COLO829 (cell line): ENCODE measurements at regions not wholly inside any gene's neighbourhood (a gene's known extent, or its start where the extent isn't known, plus 50 kb on each side); places are given as distances from the start of the nearest gene placed in this dataset.
A peak's percentile ranks its signal among the peaks of the same experiment; 100 is the strongest.
"Not testable (repeated sequence)": the region's sequence is repeated elsewhere in the genome, so short reads cannot be mapped to it uniquely, and the experiment has no call there.

Source experiments
- DNase-seq: peaks from one replicate; pipeline ENCODE4 v3.0.0; 2012; ENCODE audit warnings: low spot score

DNA sequence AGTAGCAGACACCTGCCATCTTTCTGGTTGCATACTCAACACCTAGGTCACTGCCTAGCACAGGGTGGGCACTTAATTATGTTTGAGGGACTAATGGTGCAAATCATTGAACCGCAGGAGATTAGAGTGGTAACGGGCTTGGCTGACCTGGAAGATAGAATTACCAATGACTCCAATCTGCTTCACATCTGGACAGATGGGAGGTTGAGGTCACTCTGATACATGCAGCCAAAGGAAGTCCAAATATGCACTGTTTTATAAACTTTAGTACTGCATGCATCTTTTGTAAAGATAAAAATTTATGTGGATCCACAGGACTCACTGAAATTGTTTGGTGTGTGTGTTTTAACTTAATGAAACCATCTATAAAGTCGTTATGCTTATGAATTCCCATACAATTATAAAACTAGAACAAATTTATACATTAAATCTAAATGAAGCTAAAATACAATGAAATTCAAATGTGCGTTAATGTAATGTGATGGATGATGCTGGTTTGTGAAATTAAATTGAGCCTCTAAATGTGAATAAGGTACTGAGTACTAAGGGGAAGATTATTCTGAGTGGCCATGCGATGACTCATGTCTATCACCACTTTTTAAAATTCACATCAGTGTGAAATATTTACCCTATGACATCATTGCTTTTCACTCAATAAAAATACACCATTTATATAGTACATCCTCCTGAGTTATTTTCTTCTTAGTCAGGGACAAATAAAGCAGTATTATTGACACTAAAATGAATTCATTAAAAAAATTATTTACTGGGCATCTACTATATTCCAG, 224.7 kb upstream of the FAM78B start:
- DNase-seq = peak; percentile 58

DNA sequence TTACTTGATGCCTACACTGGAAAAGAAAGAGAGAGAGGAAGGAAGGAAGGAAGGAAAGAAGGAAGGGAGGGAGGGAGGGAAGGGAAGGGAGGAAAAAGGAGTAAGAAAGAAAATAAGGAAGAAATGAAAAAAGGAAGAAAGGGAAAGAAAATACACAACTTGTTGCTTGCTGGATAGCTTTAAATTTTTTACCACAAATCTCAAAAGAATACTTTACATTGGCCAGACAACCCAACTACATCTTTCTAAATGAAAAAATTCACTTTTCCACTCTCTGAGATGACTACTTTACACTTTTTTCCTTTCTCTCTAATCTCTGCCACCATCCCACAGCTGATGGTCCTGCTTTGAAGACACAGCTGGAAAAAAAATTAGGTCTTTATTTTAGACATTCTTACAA, 228.9 kb upstream of the FAM78B start:
- no peak for DNase-seq

DNA sequence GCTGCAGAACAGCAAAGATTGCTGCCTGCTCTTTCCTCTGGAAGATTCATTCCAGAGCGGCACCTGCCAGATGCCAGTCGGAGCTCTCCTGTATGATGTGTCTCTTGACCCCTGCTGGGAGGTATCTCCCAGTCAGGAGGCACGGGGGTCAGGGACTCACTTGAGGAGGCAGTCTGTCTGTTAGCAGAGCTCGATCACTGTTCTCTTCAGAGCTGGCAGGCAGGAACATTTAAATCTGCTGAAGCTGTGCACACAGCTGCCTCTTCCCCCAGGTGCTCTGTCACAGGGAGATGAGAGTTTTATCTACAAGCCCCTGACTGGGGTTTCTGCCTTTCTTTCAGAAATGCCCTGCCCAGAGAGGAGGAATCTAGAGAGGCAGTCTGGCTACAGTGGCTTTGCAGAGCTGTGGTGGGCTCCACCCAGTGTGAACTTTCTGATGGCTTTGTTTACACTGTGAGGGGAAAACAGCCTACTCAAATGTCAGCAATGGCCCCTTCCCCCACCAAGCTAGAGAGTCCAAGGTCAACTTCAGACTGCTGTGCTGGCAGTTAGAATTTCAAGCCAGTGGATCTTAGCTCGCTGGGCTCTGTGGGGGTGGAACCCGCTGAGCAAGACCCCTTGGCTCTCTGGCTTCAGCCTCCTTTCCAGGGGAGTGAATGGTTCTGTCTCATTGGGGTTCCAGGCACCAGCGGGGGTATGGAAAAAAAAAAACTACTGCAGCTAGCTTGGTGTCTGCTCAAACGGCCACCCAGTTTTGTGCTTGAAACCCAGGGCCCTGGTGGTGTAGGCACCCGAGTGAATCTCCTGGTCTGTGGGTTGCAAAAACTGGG, 242.7 kb upstream of the FAM78B start:
- not testable (repeated sequence) for DNase-seq

GRCh38 chr1:166410083-166410385, 243.2 kb upstream of the FAM78B start:
- DNase-seq = no peak

GRCh38 chr1:166416831-166417230, 250.0 kb upstream of the FAM78B start:
- DNase-seq = not testable (repeated sequence)

DNA sequence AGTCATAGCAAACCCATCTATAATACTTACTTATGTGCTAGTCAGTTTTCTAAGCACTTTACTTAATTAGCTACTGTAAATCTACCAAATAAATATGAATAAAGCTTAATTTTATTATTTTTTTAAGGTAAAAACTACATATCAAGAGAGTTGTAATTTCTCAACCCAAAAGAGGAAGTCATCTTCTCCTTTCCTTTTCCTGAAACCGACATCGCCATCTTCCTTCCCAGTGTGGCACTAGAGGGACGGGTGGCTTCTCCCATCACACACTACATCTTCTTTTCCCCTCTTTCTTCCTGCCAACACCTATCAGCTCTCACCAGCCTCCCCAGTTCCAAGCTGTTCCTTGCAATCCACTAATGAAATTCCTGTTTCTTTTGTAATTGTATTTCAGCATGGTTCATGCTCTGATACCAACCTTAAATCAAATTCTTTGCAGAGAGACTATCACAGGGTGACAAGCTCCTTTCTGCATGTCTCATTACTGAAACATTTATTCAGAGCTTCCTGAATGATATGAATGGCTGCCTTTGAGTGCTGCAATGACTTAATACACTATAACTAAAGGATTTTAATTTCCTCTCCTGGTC, 251.6 kb upstream of the FAM78B start:
- DNase-seq = peak; percentile 23

DNA sequence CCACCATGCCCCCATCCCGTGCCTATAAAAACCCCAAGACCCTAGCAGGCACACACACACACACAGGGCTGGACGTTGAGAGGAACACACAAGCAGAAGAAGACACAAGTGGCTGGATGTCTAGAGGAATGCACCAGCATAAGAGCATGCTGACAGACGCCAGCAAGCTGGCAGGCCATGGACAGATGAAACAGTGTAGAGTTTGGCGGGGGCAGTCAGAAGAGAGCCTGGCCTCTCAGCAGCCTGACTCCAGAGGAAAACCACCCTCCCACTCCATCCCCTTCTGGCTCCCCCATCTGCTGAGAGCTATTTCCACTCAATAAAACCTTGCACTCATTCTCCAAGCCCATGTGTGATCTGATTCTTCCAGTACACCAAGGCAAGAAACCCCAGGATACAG, 255.8 kb upstream of the FAM78B start:
- DNase-seq = peak; percentile 21

- DNase-seq = no peak
These were observed 265.9 kb upstream of the FAM78B start for GRCh38 chr1:166432655-166433054.

GRCh38 chr1:166433404-166434304, 266.9 kb upstream of the FAM78B start:
- DNase-seq = peak; percentile 58

GRCh38 chr1:166457700-166458099, 290.9 kb upstream of the FAM78B start:
- DNase-seq = no peak

GRCh38 chr1:166464333-166464732, 297.5 kb upstream of the FAM78B start:
- no peak for DNase-seq

DNA sequence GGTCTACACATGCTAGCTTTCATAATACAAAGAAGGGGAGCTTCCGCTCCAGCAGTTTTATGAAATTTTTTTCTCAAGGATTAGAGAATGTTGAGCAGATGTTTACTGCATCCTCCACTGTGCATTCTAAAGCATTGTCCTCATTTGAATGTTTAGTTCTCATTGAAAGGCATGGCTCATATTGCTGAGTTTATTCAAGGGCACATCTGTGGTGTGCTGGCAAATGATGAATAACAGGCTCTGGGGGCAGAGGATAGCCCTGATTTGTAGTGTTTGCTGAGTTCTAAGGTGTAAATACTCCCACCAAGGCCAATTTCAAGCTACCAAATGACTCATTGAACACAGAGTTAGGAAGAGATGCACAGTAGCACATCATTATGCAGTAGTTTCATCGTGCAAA, 303.2 kb upstream of the FAM78B start:
- DNase-seq = no peak

DNA sequence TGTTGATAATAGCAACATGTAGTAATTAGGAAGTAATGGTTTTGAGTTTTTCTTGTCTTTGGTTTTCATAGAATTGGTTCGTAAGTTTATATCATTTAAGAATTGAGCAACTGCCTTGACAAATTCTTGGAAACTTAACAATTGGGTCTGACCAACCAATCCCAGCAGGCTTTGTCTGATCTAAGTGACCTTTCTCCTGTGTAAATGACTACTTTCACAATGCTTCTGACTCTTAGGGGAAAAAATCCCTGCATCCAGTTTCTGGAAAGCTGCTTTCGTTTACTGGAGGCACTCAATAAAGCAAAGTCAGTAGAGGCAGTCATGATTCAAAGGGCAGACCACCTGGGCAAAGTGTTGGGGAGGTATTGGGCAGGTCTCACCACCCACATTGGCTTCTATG, 303.6 kb upstream of the FAM78B start:
- DNase-seq = no peak

DNA sequence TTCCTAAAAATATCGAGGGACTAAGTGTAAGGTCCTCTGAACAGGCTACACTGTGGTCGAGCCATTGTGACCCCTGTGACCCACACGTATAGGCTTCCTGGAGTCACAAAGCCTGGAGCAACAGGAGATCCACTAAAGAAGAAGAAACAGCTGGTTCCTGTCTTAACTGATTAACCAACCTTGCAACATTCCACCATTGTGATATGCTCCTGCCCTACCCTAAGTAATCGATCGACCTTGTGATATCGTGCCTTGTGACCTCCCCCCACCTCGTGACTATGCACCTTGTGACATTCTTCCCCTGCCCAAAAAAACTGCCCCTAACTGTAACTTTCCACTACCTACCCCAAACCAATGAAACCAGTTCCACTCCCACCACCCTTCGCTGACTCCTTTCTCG, 304.6 kb upstream of the FAM78B start:
- no peak for DNase-seq

- DNase-seq = peak; percentile 37
These were observed 312.3 kb upstream of the FAM78B start for GRCh38 chr1:166479052-166479631.

DNA sequence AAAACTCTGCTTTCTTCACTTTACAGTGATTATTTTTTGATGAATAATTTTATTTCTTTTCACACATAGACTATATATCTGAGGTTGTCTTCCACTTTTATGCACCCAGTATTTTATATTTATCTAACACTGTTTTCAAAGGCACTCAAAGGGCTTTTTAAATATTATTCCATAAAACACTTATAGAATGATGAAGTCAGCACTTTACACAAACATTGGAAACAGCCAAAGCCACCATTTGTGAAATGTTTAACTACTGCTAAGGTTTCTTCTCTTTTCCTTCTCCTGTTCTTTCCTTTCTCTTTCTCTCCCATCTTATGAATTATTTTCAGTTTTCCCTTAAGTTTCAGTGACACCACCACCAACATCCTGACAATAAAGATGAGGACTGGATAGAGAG, 317.7 kb upstream of the FAM78B start:
- DNase-seq = no peak

DNA sequence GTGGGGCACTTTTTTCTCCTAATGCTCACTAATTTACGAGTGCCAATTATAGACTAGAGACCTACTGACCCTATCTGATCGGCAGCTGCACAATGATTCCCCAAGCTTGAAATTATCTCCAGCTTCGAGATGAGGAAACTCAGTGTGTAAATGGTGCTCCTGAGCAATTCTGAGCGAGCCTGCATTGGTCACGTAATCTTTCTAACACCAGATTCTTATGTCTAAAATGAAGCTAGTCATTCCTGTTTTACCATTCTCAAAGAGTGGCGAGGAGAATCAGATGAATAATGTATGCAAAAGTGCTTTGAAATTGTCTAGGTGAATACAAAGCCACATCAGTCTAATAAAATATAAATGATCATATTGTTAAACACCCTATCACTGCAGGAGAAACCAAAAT, 318.1 kb upstream of the FAM78B start:
- no peak for DNase-seq

DNA sequence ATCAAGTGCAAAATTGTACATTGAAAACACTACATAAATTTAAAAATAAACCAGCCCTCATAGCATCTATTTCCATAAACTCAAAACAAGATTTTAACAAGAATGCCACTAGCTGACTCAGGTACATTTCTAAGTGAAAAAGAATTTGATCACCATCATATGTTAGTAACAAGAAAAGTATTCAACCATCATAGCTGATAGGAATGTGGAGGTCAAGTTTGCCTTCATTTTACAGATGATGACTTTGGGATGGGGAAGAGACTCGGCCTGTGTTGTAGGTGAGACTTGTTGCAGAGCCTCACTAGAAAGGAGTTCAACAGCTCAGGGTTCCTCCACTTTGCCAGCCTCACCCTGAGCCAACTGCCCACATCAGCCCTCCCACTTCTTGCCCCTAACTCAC, 318.8 kb upstream of the FAM78B start:
- no peak for DNase-seq

DNA sequence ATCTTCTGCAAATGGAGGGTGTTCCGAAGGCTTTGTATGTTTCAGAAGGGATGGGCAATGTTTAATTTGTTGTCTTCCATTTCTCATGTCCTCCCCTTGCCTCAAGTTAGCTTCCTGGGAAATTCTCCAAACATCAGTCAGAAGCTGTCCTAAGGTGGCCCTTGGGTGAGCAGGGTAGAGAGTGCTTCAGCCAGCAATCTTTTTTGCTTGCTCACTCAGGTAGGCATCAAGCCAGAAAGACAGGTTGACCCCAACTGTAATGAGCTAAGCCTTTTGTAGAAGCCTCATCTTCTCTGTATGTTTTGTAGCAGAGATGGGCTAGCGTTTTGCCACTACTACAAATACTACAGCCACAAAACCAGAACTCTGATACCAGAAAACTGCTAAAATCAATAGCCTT, 321.5 kb upstream of the FAM78B start:
- no peak for DNase-seq

GRCh38 chr1:166489356-166489669, 322.5 kb upstream of the FAM78B start:
- DNase-seq = no peak

- DNase-seq = peak; percentile 21
These were observed 323.1 kb upstream of the FAM78B start for GRCh38 chr1:166489670-166490436.
